Activated CD4-positive, alpha-beta T cell treated with anti-CD3 and anti-CD28 coated beads, Interleukin-2, amount 50 U/mL, for 1 hour (primary cell): ENCODE measurements at regions not wholly inside any gene's neighbourhood (a gene's known extent, or its start where the extent isn't known, plus 50 kb on each side); places are given as distances from the start of the nearest gene placed in this dataset.
"Not testable (repeated sequence)": the region's sequence is repeated elsewhere in the genome, so short reads cannot be mapped to it uniquely, and the experiment has no call there.

ENCODE experiments used
- DNase-seq: peaks from one replicate; pipeline ENCODE4 v3.0.0-alpha.2; 2020

DNA sequence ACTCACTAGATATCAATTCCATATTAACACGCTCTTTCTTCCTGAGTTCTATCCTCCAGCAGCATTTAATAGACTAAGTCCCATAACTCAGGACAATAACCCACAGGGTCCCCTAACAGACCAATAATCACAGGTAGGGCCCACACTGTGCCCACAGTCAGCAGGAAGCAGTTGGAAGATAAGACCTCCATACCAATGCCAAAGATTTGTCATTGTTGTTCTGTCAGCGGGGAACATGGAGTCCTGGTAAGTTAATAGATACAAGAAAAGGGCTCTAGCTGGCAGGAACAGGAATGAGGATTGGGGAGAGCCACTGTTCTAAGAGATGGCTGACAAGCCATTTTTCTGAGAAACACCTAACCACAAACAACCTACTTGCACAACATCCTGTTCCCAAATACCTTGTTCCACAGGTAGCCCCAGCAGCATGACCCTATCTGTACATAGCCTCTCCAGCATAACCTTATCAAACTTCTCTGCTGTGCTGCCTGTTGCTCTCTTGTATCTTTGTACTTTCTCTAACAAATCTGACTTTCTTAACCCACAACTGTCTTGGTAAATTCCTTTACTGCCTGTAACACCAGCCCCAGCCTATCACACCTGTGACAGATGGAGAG lies 142.0 kb upstream of the KCNJ15 start:
- DNase-seq: no peak

DNA sequence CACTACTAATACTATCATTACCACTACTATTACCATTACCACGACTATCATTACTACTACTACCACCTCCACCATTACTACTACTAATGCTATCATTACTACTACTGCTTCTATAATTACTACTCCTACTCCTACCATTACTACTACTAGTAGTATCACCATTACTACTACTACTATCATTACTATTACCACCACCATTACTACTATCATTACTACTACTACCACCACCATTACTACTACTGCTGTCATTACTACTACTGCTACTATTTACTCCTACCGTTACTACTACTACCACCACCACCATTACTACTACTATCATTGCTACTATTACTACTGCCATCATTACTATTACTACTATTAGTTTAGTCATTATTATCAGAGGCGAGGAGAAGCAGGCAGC lies 140.9 kb upstream of the KCNJ15 start:
- DNase-seq: no peak

DNA sequence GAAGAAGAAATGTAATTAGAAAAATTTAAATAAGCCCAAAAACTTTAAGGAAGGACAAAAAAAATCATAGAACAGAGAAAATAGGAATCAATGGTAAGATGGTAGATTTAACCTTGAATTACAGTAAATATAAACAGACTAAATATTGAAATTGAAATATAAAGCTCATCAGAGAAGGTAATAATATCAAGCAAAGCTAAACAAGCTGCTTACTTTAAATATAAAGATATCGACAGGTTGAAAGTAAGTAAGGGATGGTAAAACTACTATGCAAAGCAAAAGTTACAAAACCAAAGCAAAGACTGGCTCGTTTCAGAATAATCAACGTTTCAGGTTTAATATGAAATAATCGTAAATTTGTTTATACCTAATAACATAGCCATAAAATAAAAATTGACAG lies 137.0 kb upstream of the KCNJ15 start:
- DNase-seq: no peak

DNA sequence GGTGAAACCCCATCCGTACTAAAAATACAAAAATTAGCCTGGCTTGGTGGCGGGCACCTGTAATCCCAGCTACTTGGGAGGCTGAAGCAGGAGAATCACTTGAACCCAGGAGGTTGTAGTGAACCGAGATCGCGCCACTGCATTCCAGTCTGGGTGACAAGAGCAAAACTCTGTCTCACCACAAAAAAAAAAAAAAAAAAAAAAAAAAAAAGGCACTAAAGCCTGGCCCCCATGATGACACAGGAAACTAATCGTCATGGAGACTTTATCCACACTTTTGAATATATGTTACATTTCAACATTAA lies 136.2 kb upstream of the KCNJ15 start:
- not testable (repeated sequence) for DNase-seq

DNA sequence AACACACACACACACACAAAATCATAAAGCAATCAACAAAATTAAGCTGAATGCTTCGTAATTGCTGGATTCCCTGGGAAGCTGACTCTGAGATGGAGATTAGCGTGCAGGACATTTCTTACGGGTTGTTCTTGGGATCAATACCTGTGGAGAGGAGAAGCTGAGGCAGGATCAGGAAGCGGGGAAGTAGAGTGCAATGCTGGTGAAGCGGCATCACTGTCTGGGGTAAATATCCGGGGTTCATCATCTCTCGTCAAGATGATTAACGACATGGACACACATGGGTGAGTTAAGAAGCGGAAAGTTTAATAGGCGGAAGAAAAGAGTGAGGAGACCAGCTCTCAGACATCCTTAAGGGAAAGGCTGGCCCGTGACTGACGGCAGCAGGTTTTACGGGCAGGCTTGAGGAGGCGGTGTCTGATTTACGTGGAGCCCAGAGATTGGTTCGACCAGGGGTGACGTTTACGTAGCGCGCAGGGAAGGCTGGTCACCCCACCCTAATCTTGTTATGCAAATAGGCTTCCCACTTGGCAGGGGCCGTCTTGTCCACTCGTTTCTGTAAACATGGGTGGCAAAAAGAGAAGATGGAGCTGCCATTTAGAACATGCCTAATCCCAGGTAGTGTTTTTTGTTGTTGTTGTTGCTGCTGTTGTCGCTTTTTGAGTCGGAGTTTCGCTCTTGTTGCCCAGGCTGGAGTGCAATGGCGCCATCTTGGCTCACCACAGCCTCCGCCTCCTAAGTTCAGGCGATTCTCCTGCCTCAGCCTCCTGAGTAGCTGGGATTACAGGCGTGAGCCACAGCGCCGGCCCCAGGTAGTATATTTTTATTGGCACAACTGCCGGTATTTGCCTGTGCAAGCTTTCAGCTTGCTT lies 135.6 kb upstream of the KCNJ15 start:
- DNase-seq: no peak

DNA sequence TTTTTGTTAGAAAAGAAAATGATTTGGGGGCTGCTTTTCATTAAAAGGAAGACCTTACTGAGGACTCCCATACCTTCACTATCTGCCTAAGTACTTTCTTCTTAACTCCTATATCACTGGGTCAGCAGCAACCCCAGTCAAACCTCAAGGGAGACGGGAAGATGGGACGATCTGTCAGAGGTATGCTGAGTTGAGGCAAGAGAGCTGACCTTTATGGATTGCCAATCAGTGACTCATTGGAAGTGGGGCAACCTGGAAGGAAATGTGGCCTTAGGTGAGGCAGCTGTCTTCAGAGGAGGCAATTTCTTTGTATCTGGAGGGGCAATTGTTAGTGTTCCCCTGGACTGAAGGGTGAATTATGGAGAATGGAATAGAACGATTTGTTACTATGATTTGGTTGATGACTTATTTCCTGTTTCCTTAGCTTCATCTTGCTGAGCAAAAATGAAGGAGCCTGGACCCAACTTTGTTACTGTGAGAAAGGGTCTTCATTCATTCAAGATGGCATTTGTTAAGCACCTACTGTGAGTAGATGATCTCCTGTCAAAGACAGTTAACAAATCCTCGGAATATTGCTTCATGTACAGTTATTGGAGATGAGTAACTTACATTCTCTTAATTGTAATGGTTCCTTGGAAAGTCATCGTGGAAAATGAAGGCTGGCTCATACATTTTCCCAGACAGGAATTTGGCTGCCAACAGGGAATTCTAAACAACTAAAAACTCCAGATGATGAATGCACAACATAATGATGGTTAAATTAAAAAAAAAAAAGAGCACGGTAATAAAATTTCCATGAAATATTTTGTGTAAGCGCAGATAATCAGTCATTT lies 134.7 kb upstream of the KCNJ15 start:
- DNase-seq: no peak

DNA sequence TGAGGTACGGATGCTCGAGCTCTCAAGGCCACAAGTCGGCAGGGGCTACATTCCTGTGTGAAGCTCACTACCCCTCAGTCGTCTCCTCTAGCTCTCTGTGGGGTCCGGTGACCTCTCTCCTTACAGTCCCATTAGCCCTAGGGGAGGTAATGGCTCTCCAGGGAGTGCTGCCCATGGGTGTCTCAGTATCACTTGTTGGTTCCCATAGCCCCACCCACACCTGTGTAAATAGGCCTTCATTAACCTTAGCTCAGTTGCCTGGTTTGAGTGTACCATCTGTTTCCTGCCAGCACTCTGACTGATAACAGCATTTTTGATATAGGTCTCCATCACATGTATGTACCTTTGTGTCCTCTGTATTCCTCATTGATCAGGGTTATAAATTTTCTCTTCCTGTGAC lies 133.2 kb upstream of the KCNJ15 start:
- no peak for DNase-seq

DNA sequence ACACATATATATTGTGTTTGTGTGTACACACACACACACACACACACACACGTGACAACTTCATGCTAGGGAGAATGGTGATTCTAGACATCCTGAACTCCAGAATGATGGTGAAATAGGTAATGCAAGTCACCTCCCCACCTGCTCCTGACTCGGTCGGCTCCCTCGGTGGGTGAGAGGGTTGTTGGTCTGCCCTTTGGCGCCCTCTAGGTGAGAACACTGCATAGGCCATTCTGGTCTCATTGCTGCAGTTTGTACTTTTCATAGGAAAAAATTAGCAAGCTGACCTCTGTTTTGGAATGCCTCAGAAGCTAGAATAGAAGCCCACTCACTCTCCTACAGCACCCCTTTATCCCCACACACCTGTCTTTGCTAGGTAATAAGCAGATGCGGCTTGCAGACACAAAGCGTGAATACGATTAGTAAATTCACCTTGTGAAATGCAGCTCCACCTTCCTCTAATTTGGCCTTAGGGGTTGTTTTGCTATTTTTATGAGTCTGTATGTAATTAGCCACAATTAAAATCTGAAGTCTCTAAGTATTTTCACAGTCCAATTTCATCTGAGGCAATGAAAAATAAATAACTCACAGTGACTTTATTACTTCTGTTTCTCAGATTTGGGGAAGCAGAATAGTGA lies 130.0 kb upstream of the KCNJ15 start:
- peak; percentile 38 for DNase-seq

DNA sequence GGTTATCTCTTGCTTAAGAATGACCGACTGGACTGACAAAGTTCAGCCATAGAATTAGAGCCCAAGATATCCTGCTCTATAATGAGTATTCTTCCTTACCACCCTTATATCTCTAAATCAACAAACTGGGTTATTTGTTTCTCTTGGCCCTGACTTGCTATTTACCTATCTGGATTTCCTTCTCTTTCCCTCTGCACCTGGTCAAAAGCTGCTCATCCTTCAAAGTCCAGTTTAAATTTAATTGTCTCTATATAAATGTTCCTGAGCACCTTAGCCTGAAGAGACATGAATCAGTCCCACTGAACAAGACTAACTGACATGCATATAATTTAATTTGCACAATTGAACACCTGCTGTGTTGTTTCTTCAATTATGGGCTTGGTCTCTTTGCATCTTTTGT lies 127.1 kb upstream of the KCNJ15 start:
- no peak for DNase-seq

DNA sequence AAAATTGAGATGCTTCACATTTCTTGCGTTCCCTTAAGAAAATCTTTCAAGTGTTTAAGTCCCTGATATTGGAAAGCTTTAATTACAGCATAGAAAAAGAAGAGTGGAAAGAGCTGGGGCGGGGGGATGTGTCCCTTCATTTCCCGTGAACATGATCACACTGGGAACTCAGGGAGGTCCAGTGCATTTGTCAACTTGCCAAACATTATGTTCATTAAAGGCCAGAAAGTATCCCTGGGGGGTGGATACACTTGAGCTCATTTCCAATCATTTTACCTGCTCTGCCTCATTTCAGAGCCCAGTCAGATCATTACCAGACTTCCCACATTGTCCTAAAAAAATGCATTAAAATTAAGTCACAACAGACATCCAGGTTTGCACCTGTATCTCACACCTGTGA lies 123.6 kb upstream of the KCNJ15 start:
- no peak for DNase-seq

DNA sequence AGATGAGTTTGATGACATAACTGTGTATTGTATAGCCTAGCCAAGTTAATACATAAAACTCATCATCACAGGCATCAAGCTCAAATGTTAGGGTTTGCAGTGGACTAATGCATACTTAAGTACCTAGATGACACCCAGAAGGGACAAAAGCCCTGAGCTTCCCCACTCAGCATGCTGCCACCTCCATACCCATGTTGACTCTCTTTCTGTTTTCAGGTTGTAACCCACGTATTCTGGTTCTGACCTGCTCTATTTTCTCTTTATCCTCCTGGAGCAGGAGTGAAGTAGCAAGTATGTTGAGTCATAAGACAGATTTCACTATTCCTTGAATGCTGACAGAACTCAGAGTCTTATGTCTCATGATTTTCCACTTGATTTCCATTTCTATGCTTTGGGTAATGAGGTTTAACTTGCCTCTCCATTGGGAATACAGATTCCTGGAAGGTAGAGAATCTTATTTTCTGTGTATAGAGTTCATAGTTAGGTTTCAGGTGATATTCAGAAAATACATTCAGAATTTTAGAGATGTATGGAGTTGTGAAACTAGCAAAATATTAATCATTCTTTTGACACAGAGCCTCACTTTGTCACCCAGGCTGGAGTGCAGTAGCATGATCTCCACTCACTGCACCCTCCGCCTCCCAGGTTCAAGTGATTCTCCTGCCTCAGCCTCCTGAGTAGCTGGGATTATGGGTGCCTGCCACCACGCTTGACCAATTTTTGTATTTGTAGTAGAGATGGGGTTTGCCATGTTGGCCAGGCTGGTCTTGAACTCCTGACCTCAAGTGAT lies 122.5 kb upstream of the KCNJ15 start:
- DNase-seq: no peak

DNA sequence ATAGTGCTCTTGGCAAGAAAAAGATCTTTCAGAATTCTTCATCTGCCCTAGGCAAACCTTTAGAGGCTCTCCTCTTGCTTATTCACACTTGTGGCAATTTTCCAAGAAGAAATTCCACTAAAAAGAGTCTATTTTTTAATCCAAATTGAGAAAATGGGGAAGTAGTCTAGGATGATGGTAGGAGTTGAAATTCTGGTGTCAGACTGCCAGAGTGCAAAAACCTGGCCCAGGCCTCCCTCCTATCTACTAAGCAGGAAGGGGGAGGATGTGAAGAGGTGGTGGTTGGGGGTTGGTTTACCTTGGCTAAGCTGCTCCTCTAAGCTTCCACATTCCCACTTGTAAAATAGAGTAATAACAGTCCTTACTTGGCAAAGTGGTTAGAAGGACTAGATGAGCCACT lies 120.6 kb upstream of the KCNJ15 start:
- no peak for DNase-seq

DNA sequence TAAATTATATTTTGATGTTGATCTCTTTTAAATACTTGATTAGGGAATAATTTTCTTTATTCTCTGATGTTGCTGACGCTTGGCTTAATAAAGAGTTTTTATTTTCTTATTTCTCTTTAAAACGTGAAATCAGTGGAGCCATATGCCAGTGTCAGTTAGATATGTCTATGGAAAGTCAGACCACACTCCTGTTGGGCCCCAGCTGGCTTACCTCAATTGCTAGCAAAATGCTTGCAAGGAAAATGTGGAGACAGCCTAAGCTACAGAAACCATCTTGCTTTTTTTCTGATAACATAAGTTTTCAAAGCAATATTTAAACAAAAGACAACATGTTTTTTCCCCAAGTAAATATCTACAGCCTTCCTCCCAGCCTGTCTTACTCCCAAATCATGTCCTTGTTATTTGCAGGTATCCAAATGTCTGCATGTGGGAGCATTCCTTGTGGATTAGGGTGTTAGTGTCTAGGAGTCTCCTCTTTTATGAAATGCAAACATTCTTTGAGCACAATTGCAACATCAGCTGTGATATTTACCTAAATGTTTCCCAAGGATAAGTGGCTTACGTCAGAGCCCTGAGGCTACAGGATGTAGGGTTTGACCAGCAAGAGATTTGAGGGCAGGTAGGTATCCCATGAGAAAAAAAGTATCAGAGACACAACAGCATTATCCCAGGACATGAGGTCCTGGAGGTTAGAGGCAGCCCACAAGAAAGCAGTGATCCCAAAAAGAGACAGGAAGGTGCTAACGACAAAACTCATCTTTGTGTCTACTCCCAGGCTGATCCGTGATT lies 117.2 kb upstream of the KCNJ15 start:
- DNase-seq: no peak

DNA sequence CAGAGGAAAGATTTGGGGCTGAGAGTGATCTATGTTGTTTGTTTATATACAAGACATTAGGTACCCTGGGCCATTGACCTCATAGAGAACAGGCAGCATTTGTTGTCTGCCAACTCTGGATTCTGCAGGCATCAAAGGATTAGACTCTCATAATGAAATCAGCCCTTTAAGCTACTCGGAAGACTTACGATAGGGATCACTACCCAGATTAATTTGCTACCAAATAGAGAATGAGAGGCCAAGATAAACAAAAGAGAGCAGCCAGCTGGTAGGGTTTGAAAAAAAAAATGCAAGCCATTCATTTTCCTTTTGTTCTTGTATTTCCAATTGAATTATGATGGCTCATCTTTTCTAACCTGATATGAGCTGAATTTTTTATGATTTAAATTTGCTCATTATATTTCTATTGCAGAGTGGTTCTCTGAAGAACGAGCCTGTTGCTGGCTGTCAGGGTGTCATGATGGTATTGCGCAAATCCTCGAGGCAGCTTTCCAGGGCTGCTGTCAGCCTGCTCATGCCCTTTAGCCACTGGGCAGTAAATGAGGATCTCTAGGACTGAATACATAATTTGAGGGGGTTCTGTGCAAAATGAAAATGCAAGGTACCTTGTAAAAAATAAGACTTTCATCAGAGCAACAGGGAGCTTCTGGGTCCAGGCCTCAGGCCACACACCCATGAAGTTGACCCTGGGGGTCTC lies 116.4 kb upstream of the KCNJ15 start:
- no peak for DNase-seq

DNA sequence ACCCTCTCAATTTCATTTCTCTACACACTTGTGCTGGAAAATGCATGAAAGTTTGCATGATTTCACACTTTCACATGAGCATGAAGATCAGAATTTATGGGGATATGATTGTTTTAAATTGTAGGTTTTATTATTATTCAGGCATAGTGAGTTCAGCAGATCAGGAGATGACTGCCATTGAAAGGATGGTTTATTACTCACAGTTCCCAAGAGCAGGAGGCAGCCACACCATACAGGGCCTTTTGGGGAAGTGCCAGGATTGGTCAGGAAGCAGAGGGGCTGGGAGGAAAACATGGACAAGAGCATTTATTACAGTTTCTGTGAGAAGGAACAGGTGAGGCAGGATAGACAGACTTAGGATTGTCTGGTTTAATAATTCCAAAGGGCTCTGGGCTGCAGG lies 114.6 kb upstream of the KCNJ15 start:
- no peak for DNase-seq

DNA sequence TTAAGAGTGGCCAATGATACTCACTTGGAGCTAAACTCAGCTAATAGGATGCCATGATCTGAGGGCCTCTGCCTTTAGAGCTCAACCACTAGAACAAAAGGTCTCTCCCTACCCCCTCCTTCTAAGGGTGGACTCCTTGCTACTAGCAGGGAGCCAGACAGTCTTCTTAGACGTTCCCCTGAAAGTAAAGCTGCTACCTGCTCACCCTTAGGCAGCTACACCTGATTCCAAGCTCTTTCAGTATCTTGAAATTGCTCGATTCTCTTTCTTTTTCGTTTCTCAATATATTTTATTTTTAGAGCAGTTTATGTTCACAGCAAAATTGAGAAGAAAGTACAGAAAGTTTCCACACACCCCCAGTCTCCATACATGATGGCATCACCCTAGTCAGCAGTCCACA lies 112.6 kb upstream of the KCNJ15 start:
- DNase-seq: no peak

DNA sequence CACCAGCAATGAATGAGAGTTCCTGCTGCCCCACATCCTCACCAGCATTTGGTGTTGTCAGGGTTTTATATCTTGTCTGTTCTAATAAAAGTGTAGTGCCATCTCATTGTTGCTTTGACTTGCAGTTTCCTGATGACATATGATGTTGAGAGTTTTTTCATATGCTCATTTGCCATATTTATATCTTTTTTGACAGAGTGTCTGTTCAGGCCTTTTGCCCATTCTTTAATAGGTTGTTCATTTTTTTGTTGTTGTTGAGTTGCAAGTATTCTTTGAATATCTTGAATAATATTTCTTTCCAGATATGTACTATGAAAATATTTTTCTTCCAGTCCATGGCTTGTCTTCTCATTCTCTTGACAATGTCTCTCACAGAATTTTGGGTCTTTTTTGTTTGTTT lies 111.7 kb upstream of the KCNJ15 start:
- DNase-seq: no peak

DNA sequence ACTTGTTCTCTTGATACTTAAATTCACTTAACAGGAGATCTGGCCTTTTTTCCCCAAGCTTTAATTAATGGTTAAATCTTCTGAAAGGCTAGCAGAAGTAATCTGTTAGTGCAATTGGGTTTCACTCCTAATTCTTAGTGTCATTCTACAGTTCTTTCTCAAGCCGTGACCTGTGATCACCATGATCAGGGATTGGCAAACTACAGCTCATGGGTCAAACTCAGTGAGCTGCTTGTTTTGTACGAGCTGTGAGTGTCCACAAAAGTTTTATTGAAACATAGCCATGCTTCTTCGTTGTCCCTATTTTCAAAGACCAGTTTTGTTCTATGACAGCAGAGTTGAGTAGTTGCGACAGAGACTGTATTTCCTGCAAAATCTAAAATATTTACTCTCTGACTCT lies 109.4 kb upstream of the KCNJ15 start:
- DNase-seq: no peak

DNA sequence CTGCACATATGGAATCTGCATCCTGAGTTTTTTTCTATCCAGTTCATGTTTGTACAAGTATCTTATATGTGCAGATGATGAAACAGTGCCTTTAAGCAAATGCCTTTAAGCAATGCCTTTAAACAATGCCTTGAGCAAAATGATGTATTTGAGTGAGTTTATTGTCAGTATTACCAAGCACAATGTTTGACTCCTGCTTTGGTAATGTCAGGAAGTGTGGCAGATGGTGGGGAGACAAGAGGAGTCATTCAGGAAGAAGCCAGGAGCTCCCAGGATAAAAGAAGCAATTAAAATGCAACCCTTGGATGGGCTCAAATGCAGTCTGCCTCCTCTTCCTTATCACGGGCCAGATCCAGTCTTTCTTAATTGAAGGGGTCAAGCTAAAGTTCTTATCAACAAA lies 108.7 kb upstream of the KCNJ15 start:
- DNase-seq: no peak

DNA sequence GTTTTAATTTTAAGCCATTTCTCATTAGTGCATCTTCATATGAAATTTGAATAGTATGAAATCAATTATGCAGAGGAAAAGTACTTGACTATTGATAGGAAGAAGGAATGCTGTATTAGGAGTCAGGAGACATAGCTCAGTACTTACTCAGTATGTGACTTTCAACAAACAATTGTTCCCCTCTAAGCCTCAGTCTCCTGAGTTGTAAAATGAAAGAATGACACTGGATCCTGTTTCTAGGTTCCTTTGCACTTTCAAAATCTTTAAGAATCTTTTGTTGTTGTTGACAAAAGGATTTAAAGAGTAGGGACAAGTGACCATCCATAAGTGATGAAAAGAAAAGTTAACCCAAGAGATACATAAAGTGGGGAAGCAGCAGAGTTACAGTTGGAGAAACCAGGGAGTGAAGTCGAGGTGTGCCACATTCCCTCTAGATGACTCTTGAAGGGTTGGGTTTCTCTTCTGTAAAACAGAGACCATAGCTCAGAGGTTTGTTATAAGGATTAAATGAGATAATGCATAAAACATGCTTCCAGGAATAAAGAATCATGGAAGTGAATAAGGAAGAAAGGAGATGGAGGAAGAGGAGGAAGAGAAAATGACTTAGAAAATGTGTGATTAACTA lies 105.7 kb upstream of the KCNJ15 start:
- no peak for DNase-seq

DNA sequence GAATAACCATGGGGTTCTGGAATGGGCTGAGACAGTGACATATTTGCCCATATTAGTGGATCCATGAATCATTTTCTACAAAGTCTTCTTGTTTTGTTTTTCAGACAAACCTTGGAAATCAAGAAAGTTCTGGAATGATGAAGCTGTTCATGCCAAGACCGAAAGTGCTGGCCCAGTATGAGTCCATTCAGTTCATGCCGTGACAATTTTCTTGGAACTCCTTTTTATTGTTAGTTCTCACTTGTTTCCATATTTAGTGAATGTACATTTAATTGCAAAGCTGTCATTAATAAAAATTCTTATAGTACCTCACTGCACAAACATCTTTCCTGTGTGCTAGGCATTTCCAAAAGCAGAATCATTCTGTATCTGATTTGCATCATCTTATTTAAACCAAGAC lies 100.6 kb upstream of the KCNJ15 start:
- no peak for DNase-seq
